NCI-H460 (cell line): ENCODE measurements at regions not wholly inside any gene's neighbourhood (a gene's known extent, or its start where the extent isn't known, plus 50 kb on each side); places are given as distances from the start of the nearest gene placed in this dataset.

Source experiments
- DNase-seq: peaks from one replicate; pipeline ENCODE4 v3.0.0-alpha.2; 2016; ENCODE audit warnings: low read depth; ENCODE audit errors: extremely low read depth

GRCh38 chr21:27400045-27400444, 433.2 kb upstream of the ADAMTS5 start:
- DNase-seq: no peak

DNA sequence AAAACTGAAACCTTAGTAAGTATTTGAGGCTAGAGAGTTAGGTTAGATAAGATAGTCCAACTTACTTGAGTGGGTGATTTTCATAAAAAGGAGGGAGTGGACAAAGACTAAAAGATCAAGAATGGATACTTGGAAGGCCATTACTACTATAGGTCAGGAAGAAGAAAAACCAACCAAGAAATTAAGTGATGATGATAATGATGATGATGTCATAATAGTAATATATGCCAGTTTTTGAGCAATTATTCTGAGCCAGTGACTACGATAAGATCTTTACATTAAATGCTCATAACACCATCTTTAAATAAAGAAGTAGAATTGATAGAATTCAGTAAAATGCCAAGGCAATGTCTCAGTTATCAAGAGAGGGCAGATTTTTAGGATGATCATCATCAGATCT, 430.7 kb upstream of the ADAMTS5 start:
- DNase-seq: no peak

GRCh38 chr21:27393726-27394125, 426.8 kb upstream of the ADAMTS5 start:
- DNase-seq: no peak

GRCh38 chr21:27391990-27392389, 425.1 kb upstream of the ADAMTS5 start:
- no peak for DNase-seq

- no peak for DNase-seq
Measured at GRCh38 chr21:27390384-27390783, 423.5 kb upstream of the ADAMTS5 start.

GRCh38 chr21:27388825-27389224, 421.9 kb upstream of the ADAMTS5 start:
- no peak for DNase-seq

GRCh38 chr21:27382404-27382803, 415.5 kb upstream of the ADAMTS5 start:
- no peak for DNase-seq

DNA sequence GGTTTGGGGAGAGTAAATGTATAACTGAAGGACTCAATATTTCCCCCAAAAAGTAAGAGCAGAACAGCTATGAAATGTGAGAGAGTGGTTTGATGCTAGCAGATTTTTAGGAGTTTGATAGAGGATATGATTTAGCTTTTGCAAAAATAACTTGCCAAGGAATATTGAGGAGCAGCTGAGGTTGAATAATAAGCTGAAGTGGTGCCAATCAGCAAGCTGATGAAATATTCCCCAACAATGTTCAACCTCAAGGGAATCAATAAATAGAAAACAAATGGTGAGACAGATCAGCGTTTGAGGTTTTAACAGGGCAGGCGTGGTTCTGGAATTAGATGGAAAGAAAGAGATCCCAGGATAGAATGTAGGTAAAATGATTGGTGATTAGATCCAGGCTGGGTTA, 413.4 kb upstream of the ADAMTS5 start:
- DNase-seq: no peak

GRCh38 chr21:27379354-27379753, 412.5 kb upstream of the ADAMTS5 start:
- no peak for DNase-seq

GRCh38 chr21:27372381-27372780, 405.5 kb upstream of the ADAMTS5 start:
- DNase-seq: no peak

DNA sequence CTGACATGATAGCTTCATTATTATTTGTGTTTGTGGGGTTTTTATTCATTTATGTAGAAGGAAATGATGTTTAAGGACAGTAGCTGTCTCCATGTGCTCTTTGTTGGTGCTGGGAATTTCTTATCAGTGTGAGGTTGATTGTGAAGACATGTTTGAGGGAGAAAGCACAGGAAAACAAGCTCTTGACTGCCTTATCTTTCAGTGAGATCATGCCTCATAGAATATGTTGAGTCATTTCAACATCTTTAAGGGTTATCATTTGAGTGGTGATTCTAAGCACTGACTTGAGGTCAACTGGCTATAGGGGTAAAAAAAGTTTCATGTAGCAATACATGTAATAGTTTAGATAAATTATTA, 405.1 kb upstream of the ADAMTS5 start:
- DNase-seq: no peak

DNA sequence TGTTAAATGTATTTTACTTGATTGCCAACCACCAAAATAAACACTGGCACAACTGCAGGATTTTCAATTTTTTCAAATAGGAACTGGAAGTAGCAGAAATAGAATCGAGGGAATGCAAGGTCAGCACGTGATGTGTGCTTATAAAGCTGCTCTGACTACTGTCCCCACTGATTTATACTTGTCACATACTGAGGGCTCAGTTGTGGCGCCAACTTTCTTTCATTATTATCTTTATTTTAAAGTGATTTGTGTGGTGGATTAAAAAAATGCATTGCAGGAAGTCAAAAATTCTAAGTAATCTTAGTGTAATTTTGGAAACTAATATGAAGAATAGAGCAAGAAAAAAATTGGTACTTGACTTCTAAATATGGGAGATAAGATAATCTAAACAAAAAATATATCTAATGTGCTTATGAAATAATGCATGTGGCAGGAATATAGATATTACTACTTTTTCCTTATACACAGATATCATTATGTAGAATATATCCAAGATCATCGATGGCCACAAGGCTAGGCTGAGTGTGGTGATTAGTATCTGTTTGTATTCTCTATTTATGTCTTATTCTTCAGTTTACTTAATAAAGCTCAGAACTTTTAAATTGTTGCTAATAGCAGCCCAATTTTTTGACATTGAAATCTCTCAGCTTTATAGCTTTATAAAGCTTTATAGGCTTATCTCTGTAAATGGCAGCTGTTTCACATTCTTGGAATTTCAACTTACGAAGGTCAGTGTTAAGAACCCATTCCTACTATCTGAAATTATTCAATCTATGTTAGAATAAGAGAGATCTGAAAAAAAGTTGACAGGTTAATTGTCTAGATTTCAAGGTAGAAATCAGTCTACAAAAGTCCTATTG, 404.5 kb upstream of the ADAMTS5 start:
- DNase-seq: no peak

DNA sequence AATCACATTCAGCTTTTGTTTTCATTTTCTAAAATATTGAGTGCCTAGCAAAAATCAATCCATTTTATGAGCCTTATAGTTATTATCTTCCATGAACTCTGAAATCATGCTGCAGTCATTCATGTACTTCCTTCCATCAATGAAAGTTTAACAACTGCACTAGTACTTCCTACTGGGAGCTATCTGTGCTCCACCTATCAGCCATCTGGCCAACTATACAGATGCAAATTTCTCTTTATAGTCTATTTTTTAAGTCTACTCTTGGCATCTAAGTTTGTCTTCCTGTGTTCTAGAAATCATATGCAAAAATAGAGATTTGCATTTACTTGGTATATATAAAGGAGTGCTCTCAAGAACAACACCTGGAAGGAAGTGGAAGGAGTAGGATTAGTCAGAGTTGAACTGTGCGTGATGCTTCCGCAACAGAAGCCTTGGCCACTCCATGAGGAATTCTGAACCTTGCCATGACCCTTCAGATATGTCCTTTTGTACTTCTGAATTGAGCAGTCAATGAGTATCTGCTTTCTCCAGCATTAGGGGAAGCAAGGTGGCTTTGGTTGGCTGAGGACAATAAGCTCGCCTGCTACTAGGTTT, 403.2 kb upstream of the ADAMTS5 start:
- DNase-seq: no peak

DNA sequence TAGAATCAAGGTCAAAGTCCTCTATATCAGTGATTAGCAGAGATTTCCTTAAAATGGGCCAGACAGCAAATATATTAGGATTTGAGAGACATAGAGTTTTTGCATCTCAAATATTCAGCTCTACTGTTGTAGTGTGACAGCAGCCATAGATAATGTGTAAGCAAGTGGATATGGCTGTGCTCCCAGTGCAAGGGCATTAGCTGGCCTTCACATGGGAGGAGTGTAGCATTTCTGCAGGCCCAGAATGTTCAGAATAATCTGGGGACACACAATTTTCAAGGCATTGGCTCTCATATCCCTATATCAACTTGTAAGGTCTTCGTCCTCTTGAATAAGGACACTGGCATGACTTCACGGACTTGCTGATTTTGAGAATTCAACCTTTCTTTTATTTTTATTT, 402.3 kb upstream of the ADAMTS5 start:
- DNase-seq: no peak

DNA sequence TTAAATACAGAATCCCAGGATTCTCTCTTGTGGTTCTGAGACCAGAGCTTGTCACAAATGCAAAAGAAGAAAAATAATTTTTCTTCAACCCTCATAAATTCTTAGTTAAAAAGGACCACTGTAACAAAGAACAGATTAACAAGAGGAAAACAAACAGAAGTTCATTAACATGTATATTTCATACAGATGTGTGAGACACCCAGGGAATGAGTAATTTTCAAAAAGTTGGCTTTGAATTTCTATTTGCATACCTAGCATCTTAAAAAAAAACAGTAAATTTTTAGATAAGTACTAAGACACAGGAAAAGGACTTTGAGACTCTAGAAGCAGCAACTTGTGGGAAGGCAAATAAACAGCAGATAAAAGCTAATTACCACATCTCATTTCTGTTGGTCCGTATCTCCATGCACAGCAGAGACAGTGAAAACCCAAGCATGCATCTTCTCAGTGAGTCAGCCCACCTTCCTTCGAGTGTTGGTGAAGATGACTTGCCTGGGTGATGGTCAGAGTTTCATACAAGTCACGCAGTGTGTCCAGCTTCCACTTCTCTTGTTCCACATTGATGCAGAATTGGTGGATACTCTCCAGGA, 399.9 kb upstream of the ADAMTS5 start:
- DNase-seq: no peak

- no peak for DNase-seq
Measured at GRCh38 chr21:27366036-27366435, 399.1 kb upstream of the ADAMTS5 start.

DNA sequence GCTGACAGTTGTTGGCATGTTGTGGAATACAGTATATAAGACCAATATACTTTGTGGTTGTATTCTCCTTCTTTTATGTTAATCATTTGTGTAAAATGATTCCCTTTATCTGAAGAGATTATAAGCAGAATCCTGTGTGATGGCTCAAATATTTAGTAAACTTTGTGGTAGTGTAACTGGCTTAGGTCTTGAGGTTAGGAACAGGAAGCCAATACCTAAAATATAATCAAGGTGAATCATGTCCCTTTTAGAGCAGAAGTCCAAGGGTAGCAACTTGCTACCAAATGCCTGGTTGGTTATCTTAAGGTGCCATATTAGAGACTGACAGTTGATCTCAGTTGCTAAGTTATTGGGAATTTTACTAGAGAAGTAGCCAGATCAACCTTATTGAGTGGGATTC, 398.5 kb upstream of the ADAMTS5 start:
- DNase-seq: no peak

GRCh38 chr21:27363719-27364477, 397.0 kb upstream of the ADAMTS5 start:
- no peak for DNase-seq

GRCh38 chr21:27362249-27362648, 395.4 kb upstream of the ADAMTS5 start:
- DNase-seq: no peak

GRCh38 chr21:27359141-27359540, 392.3 kb upstream of the ADAMTS5 start:
- DNase-seq: no peak

- DNase-seq: no peak
Measured at GRCh38 chr21:27352885-27353284, 386.0 kb upstream of the ADAMTS5 start.
